ENCODE measurements at regions not wholly inside any gene's neighbourhood (a gene's known extent, or its start where the extent isn't known, plus 50 kb on each side); places are given as distances from the start of the nearest gene placed in this dataset.

GRCh38 chr4:133903029-133903428 is 298.6 kb downstream of the PABPC4L start:
- no peak overlapping the region for H3K4me3 ChIP-seq
- intact Hi-C loops (cut with DNase I): no loop called here
- peaks cover 0 to 5% (median 0%) of the 10 kb centered on the region in 12 donors for H3K9me3 ChIP-seq
- H3K27ac ChIP-seq: no peak overlapping the region
- ATAC-seq (no peak), DNase-seq (no peak)
- H3K36me3 ChIP-seq: no peaks in the 10 kb centered on the region
- H3K4me1 ChIP-seq: no peaks in the 10 kb centered on the region
- TF ChIP-seq POLR2A (IDR thresholded peaks at IDR 0.05): no peak
- no peak for TF ChIP-seq CTCF (IDR thresholded peaks at IDR 0.05)
- H3K27me3 ChIP-seq: no peaks in the 10 kb centered on the region

GRCh38 chr4:133891011-133891410 is 310.6 kb downstream of the PABPC4L start:
- DNase-seq: no peak
- no peak overlapping the region for H3K27ac ChIP-seq
- no peak for TF ChIP-seq CTCF (IDR thresholded peaks at IDR 0.05)
- no peak for TF ChIP-seq POLR2A (IDR thresholded peaks at IDR 0.05)
- H3K27me3 ChIP-seq: no peaks in the 10 kb centered on the region
- H3K4me1 ChIP-seq: no peaks in the 10 kb centered on the region
- ATAC-seq: no peak
- intact Hi-C loops (cut with DNase I): no loop called here
- no peaks in the 10 kb centered on the region for H3K9me3 ChIP-seq
- H3K36me3 ChIP-seq: no peaks in the 10 kb centered on the region
- WGBS, 4 donors: 81 to 95% (median 84%) methylated on average over 1 of the region's 1 CpG
- H3K4me3 ChIP-seq: no peak overlapping the region

- Histone ChIP-seq H3K9me3 (no peaks in the 10 kb centered on the region), H3K4me1 (no peaks in the 10 kb centered on the region), H3K36me3 (no peaks in the 10 kb centered on the region), H3K27ac (no peak overlapping the region), H3K27me3 (no peaks in the 10 kb centered on the region), H3K4me3 (no peak overlapping the region)
- TF ChIP-seq CTCF (IDR thresholded peaks at IDR 0.05) (no peak), POLR2A (IDR thresholded peaks at IDR 0.05) (no peak)
- intact Hi-C loops (cut with DNase I): no loop called here
- ATAC-seq: no peak
- 77 to 81% (median 80%) methylated on average over 4 of the region's 4 CpGs for WGBS, 4 donors
- no peak for DNase-seq
These were observed 313.9 kb downstream of the PABPC4L start for GRCh38 chr4:133887723-133888122.

- WGBS, 4 donors: 75 to 77% (median 75%) methylated on average over 3 of the region's 3 CpGs
These were observed 332.1 kb downstream of the PABPC4L start for GRCh38 chr4:133869486-133869885.

More at GRCh38 chr4:133869486-133869885, 332.1 kb downstream of the PABPC4L start:
- Histone ChIP-seq H3K4me3 (no peak overlapping the region), H3K27me3 (no peaks in the 10 kb centered on the region), H3K27ac (no peak overlapping the region), H3K9me3 (no peaks in the 10 kb centered on the region), H3K4me1 (no peaks in the 10 kb centered on the region), H3K36me3 (no peaks in the 10 kb centered on the region)
- no peak for ATAC-seq
- TF ChIP-seq CTCF (IDR thresholded peaks at IDR 0.05) (no peak), POLR2A (IDR thresholded peaks at IDR 0.05) (no peak)
- intact Hi-C loops (cut with DNase I): no loop called here
- no peak for DNase-seq
